Neural cell (in vitro differentiated cells): ENCODE measurements at regions not wholly inside any gene's neighbourhood (a gene's known extent, or its start where the extent isn't known, plus 50 kb on each side); places are given as distances from the start of the nearest gene placed in this dataset.

Experiments
- CTCF ChIP-seq: fragments of 450-650 bp; IDR thresholded peaks from 2 replicates; pipeline ENCODE4 v1.5.1; 2014; ENCODE audit warnings: antibody characterized with exemption, mild to moderate bottlenecking, moderate library complexity; ENCODE audit not compliant: poor library complexity, severe bottlenecking
- EZH2 ChIP-seq: fragments of 200-600, 300-800 bp; shearing (Covaris generic), sonication (generic); IDR thresholded peaks from 2 replicates; pipeline ENCODE4 v1.6.1; 2014; ENCODE audit warnings: antibody characterized with exemption, low read length, borderline replicate concordance, mild to moderate bottlenecking; ENCODE audit not compliant: insufficient read depth, poor library complexity, severe bottlenecking
- POLR2AphosphoS5 ChIP-seq: IDR thresholded peaks from 2 replicates; pipeline ENCODE4 v1.6.1; 2012
- RAD21 ChIP-seq: fragments of 450-650 bp; conservative IDR thresholded peaks from 2 replicates; pipeline ENCODE4 v1.6.1; 2014; ENCODE audit warnings: antibody characterized with exemption, mild to moderate bottlenecking, moderate library complexity
- REST ChIP-seq: IDR thresholded peaks from 2 replicates; pipeline ENCODE4 v1.6.1; 2012; ENCODE audit warnings: borderline replicate concordance
- SMC3 ChIP-seq: fragments of 450-650 bp; conservative IDR thresholded peaks from 2 replicates; pipeline ENCODE4 v1.6.1; 2014; ENCODE audit warnings: antibody characterized with exemption, mild to moderate bottlenecking, moderate library complexity; ENCODE audit not compliant: poor library complexity
- TAF1 ChIP-seq: IDR thresholded peaks from 2 replicates; pipeline ENCODE4 v1.6.1; 2012; ENCODE audit warnings: low read depth

- TF ChIP-seq POLR2AphosphoS5 (no peak), CTCF (no peak), EZH2 (no peak), REST (no peak), SMC3 (no peak), TAF1 (no peak), RAD21 (no peak)
Observed at GRCh38 chr9:25397746-25398145, 280.5 kb downstream of the TUSC1 start.
